Right lobe of liver (tissue), 4 donors: ENCODE measurements at regions not wholly inside any gene's neighbourhood (a gene's known extent, or its start where the extent isn't known, plus 50 kb on each side); places are given as distances from the start of the nearest gene placed in this dataset.

Experiments used
- CTCF ChIP-seq, 4 donors: fragments of 200-600 bp in 3 of 4; fragments of 450-650 bp in 1 of 4; IDR thresholded peaks; one replicate each; pipeline versions ENCODE4 v1.5.1 to v1.8.0; 2016 to 2022; ENCODE audit warnings: antibody characterized with exemption in 4 of 4, mild to moderate bottlenecking in 2 of 4
- POLR2A ChIP-seq: fragments of 450-650 bp; IDR thresholded peaks from one replicate; pipeline ENCODE4 v1.6.1; 2017; ENCODE audit warnings: antibody characterized with exemption, mild to moderate bottlenecking
- donor health status: DM: no; HTN: no; CAD: no.
- donor health status: DM: no; HTN: no; CAD: no.
- donor health status: DM: no; HTN: yes; CAD: no.

- TF ChIP-seq CTCF (IDR thresholded peaks at IDR 0.05): no peak
- TF ChIP-seq POLR2A: no peak
Observed at GRCh38 chr3:191901741-191902140, 440.8 kb downstream of the PYDC2 start.
